ENCODE measurements at regions not wholly inside any gene's neighbourhood (a gene's known extent, or its start where the extent isn't known, plus 50 kb on each side); places are given as distances from the start of the nearest gene placed in this dataset.

- ATAC-seq, result no peak
- DNase-seq, result no peak
- intact Hi-C loops (cut with micrococcal nuclease), result no loop called here
Measured at GRCh38 chr13:75919660-75920199, 283.6 kb downstream of the LMO7 start.

DNA sequence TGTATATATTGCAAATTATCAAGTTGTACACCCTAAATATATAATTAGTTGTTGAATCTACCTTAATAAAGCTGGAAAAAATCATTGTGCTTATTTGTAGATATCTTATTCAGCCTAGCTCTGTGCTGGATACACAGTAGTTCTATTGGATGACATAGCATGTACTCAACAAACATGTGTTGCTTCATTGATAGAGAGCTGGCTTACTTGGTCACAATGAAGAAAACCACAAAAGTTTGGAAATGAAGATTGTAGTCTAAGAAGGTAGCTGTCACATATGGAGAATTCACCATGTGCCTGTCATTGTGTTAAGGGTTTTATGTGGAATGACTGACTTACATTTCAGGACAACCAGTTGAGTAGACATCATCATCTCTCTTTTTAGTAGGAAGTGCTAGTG lies 278.9 kb downstream of the LMO7 start:
- no peak for ATAC-seq
- intact Hi-C loops (cut with micrococcal nuclease), result no loop called here
- DNase-seq, result no peak

DNA sequence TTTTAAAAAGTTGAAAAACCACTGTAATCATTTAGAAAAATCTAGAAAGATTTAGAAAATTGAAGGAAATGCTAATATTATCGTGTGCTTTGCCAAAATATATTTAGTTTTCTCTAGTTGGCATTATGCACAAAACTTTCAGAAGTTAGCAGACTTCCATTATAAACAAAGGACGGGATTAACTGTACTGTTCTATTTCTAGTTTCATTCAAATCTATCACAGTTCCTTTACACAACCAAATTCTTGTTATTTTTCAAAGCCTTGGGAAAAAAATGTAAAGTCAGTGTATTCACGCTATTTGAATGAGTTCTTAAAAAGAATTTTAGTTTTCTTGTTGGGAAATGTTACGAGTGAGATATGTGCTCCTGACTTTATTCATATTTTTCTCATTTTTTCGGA lies 277.8 kb downstream of the LMO7 start:
- DNase-seq, result no peak
- ATAC-seq, result no peak
- intact Hi-C loops (cut with micrococcal nuclease), result no loop called here

DNA sequence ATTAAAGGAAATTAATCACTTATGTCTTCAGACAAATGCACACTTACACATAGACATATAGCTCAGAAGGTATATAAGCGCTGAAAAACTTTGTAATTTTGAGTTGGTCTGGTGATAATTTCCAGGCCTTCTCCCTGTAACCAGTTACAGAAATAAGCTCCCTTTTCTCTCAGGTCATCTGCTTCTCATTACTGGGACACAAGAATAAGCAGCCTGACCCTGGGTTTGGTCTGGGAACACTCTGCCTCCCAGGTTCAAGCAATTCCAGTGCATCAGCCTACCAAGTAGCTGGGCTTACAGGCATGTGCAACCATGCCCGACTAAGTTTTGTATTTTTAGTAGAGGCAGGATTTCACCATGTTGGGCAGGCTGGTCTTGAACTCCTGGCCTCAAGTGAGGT lies 274.5 kb downstream of the LMO7 start:
- DNase-seq (no peak), ATAC-seq (no peak)
- intact Hi-C loops (cut with micrococcal nuclease), result no loop called here

Data from left ventricle myocardium superior (tissue), 1 donor.